Prostate gland (tissue), 2 donors: ENCODE measurements at regions not wholly inside any gene's neighbourhood (a gene's known extent, or its start where the extent isn't known, plus 50 kb on each side); places are given as distances from the start of the nearest gene placed in this dataset.
"Not testable (repeated sequence)": the region's sequence is repeated elsewhere in the genome, so short reads cannot be mapped to it uniquely, and the experiment has no call there.

Experiments
- DNase-seq: peaks from one replicate; pipeline ENCODE4 v3.0.0-alpha.2; 2019; ENCODE audit warnings: low spot score
- H3K27ac ChIP-seq, 2 donors: fragments of 200-600 bp; sonication (generic); 2 replicates each; pipeline ENCODE4 v1.5.1; 2017 to 2019
- H3K27me3 ChIP-seq: fragments of 200-600 bp; sonication (generic); replicated peaks from 2 replicates; pipeline ENCODE4 v1.5.1; 2019; ENCODE audit not compliant: insufficient read depth
- H3K36me3 ChIP-seq, 2 donors: fragments of 200-600 bp; sonication (generic); 1 replicate in 1 of 2; 2 replicates in 1 of 2; pipeline versions ENCODE4 v1.5.1 to v1.8.1; 2017 to 2019
- H3K4me1 ChIP-seq: fragments of 200-600 bp; sonication (generic); replicated peaks from 2 replicates; pipeline ENCODE4 v1.5.1; 2019
- H3K4me3 ChIP-seq, 2 donors: fragments of 200-600 bp; sonication (generic); 2 replicates each; pipeline ENCODE4 v1.5.1; 2017 to 2019
- H3K9me3 ChIP-seq: fragments of 200-600 bp; sonication (generic); 2 replicates; pipeline ENCODE4 v1.5.1; 2017
- CTCF ChIP-seq, 4 experiments: fragments of 200-600 bp in 2 of 4; fragments of 450-650 bp in 2 of 4; sonication (generic) in 2 of 4; IDR thresholded peaks; 1 replicate in 3 of 4; 2 replicates in 1 of 4; pipeline ENCODE4 v1.5.1; 2016 to 2019; ENCODE audit warnings: antibody characterized with exemption in 4 of 4, mild to moderate bottlenecking in 2 of 4, moderate library complexity in 2 of 4
- POLR2A ChIP-seq: fragments of 450-650 bp; IDR thresholded peaks from one replicate; pipeline ENCODE4 v1.6.1; 2016; ENCODE audit warnings: antibody characterized with exemption, mild to moderate bottlenecking
- POLR2AphosphoS5 ChIP-seq: sonication (generic); formaldehyde crosslinking; IDR thresholded peaks from one replicate; pipeline ENCODE4 v1.6.1; 2017; ENCODE audit warnings: antibody characterized with exemption
- WGBS: methylation state at CpG from one replicate; pipeline ENCODE4 v1.1.5; 2018; 5-methylcytosine and 5-hydroxymethylcytosine counted together
- intact Hi-C: fragments of 100-400 bp; cut with DNase I; formaldehyde crosslinking; loops from one replicate; pipeline ENCODE4 v1.14.2; 2022

GRCh38 chr4:181897935-181898334 lies 345.3 kb upstream of the TENM3 start:
- WGBS = 44% methylated on average over 2 of the region's 2 CpGs
- DNase-seq = no peak
- H3K27me3 ChIP-seq = no peaks in the 10 kb centered on the region
- no peak overlapping the region for H3K4me3 ChIP-seq
- TF ChIP-seq POLR2A (no peak), CTCF (IDR thresholded peaks at IDR 0.05) (no peak), POLR2AphosphoS5 (no peak)
- no peaks in the 10 kb centered on the region for H3K9me3 ChIP-seq
- no peak overlapping the region for H3K27ac ChIP-seq
- intact Hi-C loops = no loop called here
- H3K4me1 ChIP-seq = no peaks in the 10 kb centered on the region
- H3K36me3 ChIP-seq = no peaks in the 10 kb centered on the region

GRCh38 chr4:181902404-181902803 lies 340.8 kb upstream of the TENM3 start:
- WGBS = 64% methylated on average over 2 of the region's 2 CpGs
- H3K9me3 ChIP-seq, H3K27me3 ChIP-seq, H3K36me3 ChIP-seq, H3K27ac ChIP-seq, H3K4me3 ChIP-seq, intact Hi-C loops, H3K4me1 ChIP-seq, DNase-seq: not testable (repeated sequence)

GRCh38 chr4:181905708-181906107 lies 337.5 kb upstream of the TENM3 start:
- Histone ChIP-seq H3K4me3 (no peak overlapping the region), H3K9me3 (no peaks in the 10 kb centered on the region), H3K4me1 (no peaks in the 10 kb centered on the region), H3K27ac (no peak overlapping the region), H3K36me3 (no peaks in the 10 kb centered on the region), H3K27me3 (no peaks in the 10 kb centered on the region)
- intact Hi-C loops = no loop called here
- WGBS = 82% methylated on average over 4 of the region's 4 CpGs
- TF ChIP-seq POLR2AphosphoS5 (no peak), CTCF (IDR thresholded peaks at IDR 0.05) (no peak), POLR2A (no peak)
- no peak for DNase-seq

GRCh38 chr4:181908168-181908567 lies 335.0 kb upstream of the TENM3 start:
- intact Hi-C loops = no loop called here
- no peak overlapping the region for H3K27ac ChIP-seq
- H3K4me3 ChIP-seq = no peak overlapping the region
- no peak for DNase-seq
- TF ChIP-seq CTCF (IDR thresholded peaks at IDR 0.05) (no peak), POLR2A (no peak), POLR2AphosphoS5 (no peak)
- H3K4me1 ChIP-seq = no peaks in the 10 kb centered on the region
- no peaks in the 10 kb centered on the region for H3K27me3 ChIP-seq
- WGBS = 63% methylated on average over 1 of the region's 1 CpG
- no peaks in the 10 kb centered on the region for H3K9me3 ChIP-seq
- no peaks in the 10 kb centered on the region for H3K36me3 ChIP-seq

- H3K9me3 ChIP-seq = no peaks in the 10 kb centered on the region
- H3K27ac ChIP-seq = no peak overlapping the region
- TF ChIP-seq POLR2A (no peak), POLR2AphosphoS5 (no peak), CTCF (IDR thresholded peaks at IDR 0.05) (no peak)
- intact Hi-C loops = no loop called here
- no peaks in the 10 kb centered on the region for H3K36me3 ChIP-seq
- no peaks in the 10 kb centered on the region for H3K4me1 ChIP-seq
- H3K4me3 ChIP-seq = no peak overlapping the region
- 88% methylated on average over 6 of the region's 6 CpGs for WGBS
- no peak for DNase-seq
- H3K27me3 ChIP-seq = no peaks in the 10 kb centered on the region
These were observed 333.8 kb upstream of the TENM3 start for GRCh38 chr4:181909368-181909767.
